ENCODE measurements at regions not wholly inside any gene's neighbourhood (a gene's known extent, or its start where the extent isn't known, plus 50 kb on each side); places are given as distances from the start of the nearest gene placed in this dataset.
"Not testable (repeated sequence)": the region's sequence is repeated elsewhere in the genome, so short reads cannot be mapped to it uniquely, and the experiment has no call there.

DNA sequence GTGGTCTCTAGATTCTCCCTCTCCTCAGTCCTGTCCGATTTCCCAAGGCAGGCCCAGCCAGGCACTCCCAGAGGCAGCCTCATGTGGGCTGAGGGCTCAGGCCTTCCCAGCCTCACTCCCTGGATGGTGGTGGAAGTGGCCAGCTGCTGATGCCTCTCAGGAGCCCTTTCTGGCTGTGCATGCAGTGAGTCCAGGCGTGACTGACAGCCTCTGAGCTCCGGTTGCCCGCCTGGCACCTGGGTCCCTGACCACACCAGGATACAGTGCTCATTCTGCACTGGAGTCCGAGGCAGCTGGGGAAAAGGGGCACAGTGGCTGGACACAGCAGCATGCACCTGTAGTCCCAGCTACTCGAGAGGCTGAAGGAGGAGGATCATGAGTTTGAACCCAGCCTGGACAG, 132.6 kb downstream of the CUL2 start:
- DNase-seq: no peak

DNA sequence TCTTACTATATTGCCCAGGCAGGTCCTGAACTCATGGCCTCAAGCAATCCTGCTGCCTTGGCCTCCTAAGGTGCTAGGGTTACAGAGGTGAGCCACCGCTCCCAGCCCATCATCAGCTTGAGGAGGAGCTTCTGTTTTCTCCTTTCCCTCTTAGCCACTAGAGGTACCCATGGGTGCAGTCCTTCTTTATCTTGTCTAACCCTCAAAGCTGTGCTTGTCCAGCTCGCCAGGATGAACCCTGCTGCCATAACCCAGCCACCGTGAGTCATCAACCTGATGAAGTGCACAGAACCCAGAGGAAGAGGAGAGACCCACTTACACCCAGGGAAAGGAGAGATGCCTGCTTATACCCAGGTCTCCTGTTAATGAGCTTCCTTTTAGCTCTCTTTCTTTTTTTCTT, 133.4 kb downstream of the CUL2 start:
- no peak for DNase-seq

DNA sequence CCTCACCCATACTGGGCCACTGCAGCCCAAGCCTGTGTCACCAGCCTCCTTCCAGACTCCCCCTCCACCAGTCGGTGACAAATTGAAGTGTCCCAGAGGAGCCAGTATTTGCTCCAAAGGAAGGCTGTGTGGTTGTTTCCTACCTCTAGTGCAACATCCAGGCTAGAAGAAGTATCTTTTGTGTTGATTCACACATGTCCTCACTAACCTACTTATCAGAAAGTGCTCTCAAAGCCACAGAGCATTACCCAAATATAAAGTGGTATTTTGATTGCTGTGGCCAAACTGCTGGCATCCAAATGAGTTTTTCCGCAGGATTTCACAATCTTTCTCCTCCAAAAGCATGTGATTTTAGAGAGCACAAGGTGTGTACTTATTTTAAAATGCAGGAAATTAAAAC, 134.8 kb downstream of the CUL2 start:
- no peak for DNase-seq

DNA sequence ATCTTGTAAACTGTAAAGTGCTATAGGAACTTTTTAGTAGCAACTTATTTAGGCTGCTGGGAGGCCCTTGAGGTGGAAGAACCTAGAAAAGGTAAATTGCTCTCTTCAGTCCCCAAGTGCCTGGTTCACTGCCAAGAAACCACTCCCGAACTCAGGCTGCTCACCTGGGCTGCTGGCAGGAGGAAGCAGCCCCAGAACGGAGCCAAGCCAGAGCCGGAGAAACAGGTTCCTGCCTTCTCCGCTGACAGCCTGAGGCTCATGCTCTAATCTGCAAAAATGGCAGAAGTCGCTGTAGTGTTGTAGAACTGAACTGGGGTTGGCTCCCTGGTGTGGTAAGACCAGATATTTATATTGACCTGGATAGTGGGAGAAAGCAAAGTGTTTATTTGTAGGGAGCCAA, 136.0 kb downstream of the CUL2 start:
- DNase-seq: no peak

DNA sequence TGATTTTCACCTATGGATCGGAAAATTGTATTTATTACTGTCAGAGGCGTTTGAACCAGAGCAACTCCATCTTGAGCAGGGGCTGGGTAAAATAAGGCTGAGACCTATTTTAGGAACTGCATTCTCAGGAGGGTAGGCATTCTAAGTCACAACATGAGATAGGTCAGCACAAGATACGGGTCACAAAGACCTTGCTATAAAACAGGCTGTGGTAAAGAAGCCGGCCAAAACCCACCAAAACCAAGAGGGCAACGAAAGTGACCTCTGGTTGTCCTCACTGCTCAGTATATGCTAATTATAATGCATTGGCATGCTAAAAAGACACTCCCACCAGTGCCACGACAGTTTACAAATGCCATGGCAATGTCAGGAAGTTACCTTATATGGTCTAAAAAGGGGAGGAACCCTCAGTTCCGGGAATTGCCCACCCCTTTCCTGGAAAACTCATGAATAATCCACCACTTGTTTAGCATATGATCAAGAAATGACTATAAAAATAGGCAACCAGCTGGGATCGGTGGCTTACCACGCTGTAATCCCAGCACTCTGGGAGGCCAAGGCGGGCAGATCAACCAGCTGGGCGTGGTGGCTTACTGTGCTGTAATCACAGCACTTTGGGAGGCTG, 136.3 kb upstream of the PARD3 start:
- peak; percentile 50 for DNase-seq

DNA sequence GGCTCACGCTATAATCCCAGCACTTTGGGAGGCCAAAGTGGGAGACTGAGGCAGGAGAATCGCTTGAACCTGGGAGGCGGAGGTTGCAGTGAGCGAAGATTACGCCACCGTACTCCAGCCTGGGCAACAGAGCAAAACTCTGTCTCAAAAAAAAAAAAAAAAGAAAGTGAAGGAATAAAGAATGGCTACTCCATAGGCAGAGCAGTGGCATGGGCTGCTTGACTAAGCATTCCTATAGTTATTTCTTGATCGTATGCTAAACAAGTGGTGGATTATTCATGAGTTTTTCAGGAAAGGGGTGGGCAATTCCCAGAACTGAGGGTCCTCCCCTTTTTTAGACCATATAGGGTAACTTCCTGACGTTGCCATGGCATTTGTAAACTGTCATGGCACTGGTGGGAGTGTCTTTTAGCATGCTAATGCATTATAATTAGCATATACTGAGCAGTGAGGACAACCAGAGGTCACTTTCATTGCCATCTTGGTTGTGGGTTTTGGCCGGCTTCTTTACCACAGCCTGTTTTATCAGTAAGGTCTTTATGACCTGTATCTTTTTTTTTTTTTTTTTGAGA, 130.9 kb upstream of the PARD3 start:
- not testable (repeated sequence) for DNase-seq

DNA sequence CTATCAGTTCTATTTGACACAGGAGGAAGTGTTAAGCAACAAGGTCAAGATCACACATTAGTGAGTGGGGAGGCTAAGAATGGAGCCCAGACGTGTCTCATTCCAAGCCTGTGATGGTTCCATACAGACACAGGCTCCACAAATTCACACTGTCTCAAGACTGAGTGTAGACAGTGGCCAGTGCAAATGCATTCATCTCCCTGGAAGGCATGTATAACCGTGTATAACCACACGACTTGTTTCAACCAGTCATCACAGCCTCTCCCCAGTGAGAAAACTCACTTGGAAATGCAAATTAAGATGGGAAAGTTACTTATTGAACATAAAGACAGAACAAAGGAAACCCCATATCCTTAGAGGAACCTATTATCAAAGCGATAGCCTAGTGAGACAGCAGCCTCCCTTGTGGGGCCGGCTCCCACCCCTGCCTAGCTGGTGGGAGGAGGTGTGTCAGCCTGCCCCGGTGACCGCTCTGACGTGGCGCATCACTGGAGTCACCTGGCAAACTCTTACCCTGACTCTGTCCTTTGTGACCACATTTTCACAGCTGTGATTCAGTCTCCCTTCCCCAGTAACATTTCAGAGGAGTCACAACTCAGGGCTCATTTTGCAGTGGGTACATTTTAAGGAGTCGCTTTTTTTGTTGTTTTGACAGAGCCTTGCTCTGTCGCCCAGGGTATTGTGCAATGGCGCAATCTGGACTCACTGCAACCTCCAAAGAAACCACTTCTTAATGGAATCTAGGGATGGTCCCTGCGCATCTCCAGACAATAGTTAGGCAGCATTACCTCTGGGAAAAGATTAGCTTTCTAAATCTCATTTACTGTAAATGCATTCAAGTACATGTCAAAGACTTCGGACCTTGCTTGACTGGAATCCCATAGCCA, 126.6 kb upstream of the PARD3 start:
- peak; percentile 23 for DNase-seq

DNA sequence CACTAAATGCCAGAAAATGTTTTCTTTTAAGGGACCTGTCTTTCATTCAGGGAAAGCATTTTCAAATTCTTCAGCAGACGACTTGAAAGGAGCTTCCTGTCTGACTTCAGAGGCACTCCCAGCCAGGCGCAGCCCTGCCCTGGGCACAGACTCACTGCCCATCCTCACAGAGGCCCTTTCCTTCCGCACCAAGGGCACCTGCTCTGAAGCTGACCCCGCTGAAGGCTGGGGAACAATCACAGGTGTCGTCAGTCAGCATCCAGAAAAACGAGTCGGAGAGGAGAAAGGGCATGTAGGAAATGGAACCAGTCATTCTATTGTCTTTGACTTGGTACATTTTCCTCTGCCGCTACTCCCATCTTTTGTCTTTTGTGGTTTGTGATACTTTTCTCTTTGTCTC, 125.3 kb upstream of the PARD3 start:
- DNase-seq: no peak

DNA sequence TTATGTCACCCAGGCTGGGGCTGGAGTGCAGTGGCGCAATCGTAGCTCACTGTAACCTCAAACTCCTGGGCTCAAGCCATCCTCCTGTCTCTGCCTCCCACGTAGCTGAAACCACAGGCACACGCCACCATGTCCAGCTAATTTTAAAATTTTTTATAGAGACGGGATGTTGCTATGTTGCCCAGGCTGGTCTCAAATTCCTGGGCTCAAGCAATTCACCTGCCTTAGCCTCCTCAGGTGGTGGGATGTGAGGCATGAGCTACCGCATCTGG, 123.2 kb upstream of the PARD3 start:
- peak; percentile 35 for DNase-seq

DNA sequence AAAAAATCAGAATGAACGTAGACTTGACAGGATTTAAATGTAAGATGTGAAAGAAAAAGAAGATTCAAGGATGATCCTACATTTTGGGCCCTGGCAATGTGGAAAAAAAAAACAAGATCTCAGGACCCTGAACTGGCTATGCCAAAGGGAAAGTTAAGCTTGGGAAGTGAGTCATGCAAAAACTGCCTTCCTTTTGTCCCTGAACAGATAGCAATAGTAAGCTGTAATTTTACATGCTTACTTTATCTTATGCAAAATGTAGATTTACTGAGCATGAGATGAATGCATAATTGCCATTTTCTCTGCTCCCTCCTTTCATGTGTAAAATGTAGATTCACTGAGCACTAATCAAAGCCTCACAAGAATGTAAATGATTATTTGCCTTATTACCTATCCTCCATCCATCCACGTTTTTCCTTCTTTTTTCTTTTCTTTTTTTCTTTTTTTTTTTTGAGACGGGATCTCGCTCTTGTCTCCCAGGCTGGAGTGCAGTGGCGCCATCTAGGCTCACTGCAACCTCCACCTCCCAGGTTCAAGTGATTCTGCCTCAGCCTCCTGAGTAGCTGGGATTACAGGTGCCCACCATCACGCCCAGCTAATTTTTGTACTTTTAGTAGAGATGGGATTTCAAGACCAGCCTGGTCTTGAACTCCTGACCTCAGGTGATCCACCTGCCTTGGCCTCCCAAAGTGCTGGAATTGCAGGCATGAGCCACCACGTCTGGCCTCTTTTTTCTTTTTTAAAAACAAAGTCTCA, 122.7 kb upstream of the PARD3 start:
- peak; percentile 26 for DNase-seq

DNA sequence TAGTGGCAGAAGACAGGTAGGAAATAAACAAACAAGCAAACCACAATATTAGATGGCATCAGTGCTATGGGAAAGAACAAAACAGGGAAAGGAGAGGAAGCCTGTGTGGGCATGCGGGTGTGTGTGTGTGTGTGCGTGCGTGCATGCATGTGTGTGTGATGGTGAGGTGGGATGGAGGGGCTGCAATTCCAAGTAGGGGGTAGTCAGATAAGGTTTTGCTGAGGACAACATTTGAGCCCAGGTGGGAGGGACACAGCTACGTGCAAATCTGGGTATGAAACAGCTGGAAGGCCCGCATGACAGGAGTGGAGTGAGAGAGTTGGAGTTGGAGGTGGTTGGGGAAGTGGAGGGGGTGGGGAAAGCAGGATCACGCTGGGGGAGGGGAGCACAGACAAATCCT, 121.0 kb upstream of the PARD3 start:
- DNase-seq: no peak

DNA sequence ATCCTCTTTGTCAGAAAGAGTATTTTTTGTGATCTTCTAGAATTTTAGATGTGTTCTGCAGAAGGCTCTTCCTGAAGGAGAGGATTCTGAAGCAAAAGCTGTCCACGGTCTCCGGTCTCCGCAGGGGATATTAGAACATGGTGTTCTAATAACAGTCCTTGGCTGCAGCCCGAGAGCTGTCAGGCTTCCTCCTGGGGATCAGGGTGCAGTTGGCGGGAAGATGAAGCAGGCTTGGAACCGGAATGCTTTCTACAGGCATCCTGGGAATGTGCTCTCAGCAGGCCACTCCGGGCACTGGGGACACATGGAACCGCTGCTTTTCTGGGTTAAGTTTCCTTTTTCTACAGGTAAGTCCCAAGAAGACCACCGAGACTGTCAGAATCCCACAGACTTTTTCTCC, 118.6 kb upstream of the PARD3 start:
- peak; percentile 24 for DNase-seq

DNA sequence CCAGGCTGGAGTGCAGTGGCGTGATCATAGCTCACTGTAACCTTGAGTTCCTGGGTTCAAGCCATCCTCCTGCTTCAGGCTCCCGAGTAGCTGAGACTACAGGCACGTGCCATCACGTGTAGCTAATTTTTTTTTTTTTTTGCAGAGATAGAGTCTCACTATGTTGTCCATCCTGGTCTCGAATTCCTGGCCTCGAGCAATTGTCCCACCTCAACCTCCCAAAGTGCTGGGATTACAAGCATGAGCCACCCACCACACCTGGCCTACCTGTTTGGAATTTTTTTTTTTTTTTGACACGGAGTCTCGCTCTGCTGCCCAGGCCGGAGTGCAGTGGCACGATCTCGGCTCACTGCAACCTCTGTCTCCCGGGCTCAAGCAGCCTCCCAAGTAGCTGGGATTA, 117.1 kb upstream of the PARD3 start:
- DNase-seq: no peak

DNA sequence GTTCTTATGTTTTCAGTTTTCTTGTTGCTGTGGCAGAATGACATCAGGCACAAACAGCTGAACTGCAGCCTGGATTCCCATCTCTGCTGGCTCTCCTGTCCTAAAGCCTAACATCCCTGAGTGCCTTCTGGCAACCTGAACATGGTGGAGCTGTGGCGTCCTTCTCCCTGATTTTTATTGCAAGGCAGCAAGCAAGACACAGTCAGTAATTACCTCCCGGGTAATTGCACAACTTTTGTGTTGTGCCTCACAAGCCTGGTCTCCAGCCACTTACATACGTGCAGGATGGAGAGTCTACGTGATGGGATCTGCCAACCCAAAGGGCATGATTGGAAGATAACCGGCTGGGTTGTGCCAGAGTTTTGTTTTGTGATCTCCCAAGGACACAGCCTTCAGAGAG, 116.1 kb upstream of the PARD3 start:
- DNase-seq: no peak

DNA sequence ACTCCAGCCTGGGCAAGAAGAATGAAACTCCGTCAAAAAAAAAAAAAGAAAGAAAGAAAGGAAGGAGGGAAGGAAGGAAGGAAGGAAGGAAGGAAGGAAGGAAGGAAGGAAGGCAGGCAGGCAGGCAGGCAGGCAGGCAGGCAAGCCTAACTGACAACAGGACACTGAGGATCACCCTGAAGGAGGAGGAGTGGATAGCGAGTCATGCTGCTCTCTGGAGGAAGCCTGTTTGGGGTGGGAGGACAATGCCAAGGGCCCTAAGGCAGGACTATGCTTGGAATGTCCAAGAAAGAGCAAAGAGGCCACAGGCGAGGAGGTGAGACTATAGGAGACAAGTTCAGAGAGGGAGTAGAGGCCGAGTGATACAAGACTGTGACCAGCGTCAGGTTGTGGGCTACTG, 107.0 kb upstream of the PARD3 start:
- peak; percentile 25 for DNase-seq

DNA sequence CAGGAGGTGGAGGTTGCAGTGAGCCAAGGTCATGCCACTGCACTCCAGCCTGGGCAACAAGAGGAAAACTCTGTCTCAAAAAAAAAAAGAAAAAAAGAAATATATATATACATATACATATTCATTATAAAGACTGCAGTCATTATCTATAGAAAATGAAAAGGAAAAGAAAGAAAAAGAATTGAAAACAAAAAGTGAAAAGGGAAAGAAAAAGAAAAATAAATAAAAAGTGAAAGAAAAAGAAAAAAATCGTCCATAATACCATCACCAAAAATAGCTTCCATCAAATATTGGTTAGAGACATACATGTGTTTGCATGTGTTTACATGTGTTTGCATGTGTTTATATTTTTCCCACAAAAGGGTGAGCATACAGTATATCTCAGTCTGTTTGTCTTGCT, 105.5 kb upstream of the PARD3 start:
- no peak for DNase-seq

DNA sequence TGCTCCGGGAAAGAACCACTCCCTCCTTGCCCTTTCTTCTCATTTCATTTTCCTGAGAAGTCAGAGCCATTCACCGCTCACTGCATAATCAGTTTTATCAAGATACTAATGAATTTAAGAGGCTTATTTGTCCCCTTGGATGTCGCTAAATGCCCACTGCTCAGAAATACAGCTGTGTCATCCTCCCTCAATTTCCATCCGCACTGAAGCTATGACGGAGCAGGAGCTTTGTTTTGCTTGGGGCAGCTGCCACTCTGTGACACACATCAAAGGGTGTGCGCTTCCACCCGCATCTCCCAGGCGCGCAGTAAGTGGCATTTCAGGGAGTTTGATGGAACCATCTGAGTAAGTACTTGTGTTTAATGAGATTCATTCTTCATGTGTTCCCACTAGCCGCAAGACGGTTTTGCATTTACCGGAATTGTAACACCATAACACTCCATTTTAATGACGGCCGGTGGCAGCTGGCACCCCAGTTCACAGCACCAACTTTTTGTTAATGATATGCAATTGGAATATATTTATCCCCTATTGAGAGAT, 103.8 kb upstream of the PARD3 start:
- no peak for DNase-seq

DNA sequence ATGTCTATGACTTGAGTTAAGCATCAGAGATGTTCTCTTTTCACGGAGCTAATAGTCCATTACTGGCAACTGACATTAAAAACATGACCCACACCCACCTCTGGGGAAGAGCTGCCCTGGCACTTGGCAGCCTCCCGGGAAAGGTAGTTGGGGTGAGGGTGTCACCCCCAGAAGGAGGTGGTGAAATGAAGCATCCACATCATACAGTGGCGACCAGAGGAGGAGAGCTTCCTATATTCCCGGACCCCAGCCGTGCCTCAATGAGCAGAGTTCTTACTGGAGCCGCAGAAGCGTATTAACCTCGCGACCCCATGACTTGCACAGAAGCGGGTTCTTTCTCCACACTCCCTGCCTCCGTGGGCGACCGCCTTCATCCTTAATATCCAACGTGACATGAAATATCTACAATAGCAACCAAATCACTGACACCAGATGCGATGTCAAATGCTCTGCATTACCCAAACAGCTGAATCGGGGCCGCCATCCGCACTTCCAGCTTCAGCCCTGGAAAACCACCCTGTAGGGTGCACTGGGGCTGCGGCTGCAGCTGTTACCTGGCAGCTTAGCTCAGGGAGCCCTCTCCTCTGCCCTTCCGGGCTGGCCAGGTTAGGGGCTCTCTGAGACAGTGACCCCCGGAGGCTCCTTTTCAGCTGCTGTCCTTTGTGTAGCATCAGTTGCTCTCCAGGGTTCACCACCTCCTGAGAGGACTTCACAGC, 103.1 kb upstream of the PARD3 start:
- no peak for DNase-seq

DNA sequence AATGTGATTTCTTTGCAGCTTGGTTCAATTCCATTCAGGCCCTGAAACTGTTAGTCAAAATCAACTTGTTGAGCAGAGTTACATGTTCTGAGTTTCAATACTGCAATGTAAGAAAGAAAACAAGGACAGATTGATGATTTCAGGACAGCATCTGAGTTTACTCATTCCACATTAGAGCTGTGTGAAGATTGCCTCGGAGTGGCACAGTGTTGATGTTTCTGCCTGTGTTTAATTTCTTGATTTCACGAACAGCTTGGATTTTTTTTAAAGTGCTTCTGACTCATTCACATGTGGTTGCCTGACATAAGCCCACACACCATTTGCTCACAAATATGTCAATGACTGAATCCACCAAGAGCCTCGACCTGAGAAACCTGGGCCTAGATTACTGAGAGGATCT, 101.2 kb upstream of the PARD3 start:
- DNase-seq: peak; percentile 91

DNA sequence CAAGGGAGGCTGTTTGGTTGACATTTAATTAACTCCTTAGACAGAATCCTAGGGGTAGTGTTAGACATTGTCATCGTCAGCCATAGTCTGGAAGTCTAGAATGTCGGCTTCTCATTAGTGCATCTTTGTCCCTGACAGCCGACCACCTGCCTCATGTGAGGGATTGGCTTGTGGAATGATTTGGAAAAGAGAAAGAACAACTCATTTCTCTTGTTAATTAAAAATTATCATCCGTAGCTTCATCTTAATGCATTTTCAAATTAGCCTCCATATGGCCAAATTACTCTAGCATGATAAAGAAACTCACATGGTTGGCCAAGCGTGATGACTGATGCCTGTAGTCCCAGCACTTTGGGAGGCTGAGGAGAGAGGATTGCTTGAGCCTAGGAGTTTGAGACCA, 97.7 kb upstream of the PARD3 start:
- no peak for DNase-seq

DNA sequence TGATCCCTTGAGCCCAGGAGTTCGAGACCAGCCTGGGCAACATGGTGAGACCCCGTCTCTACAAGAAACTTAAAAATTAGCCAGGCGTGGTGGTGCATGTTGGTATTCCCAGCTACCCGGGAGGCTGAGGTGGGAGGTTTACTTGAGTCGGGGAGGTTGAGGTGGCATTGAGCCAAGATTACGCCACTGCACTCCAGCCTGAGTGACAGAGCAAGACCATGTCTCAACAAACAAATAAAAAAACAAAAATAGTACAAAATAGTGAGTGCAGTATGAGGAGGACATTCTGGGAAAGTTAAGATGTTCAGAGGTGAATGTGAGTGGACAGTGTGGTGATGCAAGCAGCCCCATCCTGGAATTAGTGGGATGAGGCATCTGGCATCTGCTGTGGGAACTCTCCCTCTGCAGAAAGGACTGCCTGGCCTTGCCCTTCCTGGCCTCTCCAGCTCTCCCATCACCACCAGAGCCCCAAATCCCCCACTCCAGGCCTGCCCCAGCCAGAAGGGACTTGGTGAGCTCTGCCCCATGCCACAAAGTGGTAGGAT, 96.6 kb upstream of the PARD3 start:
- no peak for DNase-seq

DNA sequence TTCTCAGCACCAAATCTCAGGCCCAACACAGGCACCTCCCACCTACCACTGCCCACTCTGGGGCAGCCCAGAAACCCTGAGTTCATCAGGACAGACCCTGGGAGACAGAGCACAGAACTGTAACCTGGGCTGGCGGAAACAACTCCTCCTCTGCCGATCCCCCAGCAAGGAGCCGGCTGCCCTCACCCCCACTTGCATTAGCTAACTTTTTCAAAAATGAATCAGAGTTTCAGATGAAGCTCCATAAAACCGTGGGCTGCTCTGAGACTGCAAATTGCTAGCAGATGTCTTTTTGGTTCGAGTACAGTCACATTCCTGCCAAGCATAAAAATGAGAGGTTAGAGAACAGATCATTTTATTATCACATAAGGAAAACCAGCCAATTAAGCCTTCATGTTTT, 93.4 kb upstream of the PARD3 start:
- DNase-seq: peak; percentile 90

All from fibroblast of skin of abdomen (primary cell).